ENCODE measurements at regions not wholly inside any gene's neighbourhood (a gene's known extent, or its start where the extent isn't known, plus 50 kb on each side); places are given as distances from the start of the nearest gene placed in this dataset.

DNA sequence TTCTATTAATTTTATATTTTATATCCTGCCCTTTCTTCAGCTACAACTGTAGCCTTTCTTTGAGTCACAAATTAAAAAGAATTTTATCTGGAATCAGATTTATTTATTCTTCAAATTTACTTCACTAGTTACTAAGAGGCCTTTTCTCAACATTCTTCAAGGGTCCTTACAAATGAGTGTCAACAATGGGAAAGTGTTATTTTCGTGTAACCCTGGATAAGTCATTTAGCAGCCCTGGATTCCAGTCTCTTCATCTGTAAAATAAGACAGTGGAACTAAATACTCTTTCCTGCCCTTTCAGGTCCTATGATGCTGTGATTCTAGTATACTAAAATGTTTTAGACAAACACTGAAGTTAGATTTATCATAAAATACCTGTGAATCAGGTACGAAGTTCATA lies 397.0 kb downstream of the KLF12 start:
- TF ChIP-seq, protein P1, sequence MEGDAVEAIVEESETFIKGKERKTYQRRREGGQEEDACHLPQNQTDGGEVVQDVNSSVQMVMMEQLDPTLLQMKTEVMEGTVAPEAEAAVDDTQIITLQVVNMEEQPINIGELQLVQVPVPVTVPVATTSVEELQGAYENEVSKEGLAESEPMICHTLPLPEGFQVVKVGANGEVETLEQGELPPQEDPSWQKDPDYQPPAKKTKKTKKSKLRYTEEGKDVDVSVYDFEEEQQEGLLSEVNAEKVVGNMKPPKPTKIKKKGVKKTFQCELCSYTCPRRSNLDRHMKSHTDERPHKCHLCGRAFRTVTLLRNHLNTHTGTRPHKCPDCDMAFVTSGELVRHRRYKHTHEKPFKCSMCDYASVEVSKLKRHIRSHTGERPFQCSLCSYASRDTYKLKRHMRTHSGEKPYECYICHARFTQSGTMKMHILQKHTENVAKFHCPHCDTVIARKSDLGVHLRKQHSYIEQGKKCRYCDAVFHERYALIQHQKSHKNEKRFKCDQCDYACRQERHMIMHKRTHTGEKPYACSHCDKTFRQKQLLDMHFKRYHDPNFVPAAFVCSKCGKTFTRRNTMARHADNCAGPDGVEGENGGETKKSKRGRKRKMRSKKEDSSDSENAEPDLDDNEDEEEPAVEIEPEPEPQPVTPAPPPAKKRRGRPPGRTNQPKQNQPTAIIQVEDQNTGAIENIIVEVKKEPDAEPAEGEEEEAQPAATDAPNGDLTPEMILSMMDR (conservative IDR thresholded peaks at IDR 0.05; ENCODE audit: low read depth, low read length), result no peak
- TF ChIP-seq, protein P2, sequence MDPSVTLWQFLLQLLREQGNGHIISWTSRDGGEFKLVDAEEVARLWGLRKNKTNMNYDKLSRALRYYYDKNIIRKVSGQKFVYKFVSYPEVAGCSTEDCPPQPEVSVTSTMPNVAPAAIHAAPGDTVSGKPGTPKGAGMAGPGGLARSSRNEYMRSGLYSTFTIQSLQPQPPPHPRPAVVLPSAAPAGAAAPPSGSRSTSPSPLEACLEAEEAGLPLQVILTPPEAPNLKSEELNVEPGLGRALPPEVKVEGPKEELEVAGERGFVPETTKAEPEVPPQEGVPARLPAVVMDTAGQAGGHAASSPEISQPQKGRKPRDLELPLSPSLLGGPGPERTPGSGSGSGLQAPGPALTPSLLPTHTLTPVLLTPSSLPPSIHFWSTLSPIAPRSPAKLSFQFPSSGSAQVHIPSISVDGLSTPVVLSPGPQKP (IDR thresholded peaks at IDR 0.05; ENCODE audit: borderline replicate concordance, low read depth, low read length), result no peak
- TF ChIP-seq POLR2A (IDR thresholded peaks at IDR 0.05; ENCODE audit: low read depth, low read length) (no peak), CEBPB (IDR thresholded peaks at IDR 0.05; ENCODE audit: low read depth, low read length) (no peak), RAD21 (IDR thresholded peaks at IDR 0.05; ENCODE audit: low read length) (no peak), MAFK (IDR thresholded peaks at IDR 0.05; ENCODE audit: low read depth, low read length) (no peak)
